ENCODE measurements at regions not wholly inside any gene's neighbourhood (a gene's known extent, or its start where the extent isn't known, plus 50 kb on each side); places are given as distances from the start of the nearest gene placed in this dataset.

GRCh38 chr13:47049276-47049989 lies 152.6 kb upstream of the HTR2A start:
- no peaks in the 10 kb centered on the region for H3K4me1 Mint-ChIP-seq
- ATAC-seq (no peak), DNase-seq (no peak)
- POLR2A ChIA-PET: no interaction called here
- no peak overlapping the region for H3K27ac ChIP-seq (ENCODE audit: low read depth, low read length)
- H3K4me3 Mint-ChIP-seq: no peak overlapping the region
- H3K9me3 Mint-ChIP-seq: peaks cover 0 to 5% (median 0%) of the 10 kb centered on the region in 11 donors
- H3K27ac Mint-ChIP-seq: no peak overlapping the region
- intact Hi-C loops (cut with micrococcal nuclease): no loop called here
- H3K9me3 ChIP-seq (ENCODE audit: control insufficient read depth in 2 of 3, low read length in 3 of 3): no peaks in the 10 kb centered on the region
- H3K4me3 ChIP-seq (ENCODE audit: low read length): no peak overlapping the region
- H3K27me3 Mint-ChIP-seq: peaks cover 0 to 28% (median 16%) of the 10 kb centered on the region in 5 donors
- CTCF ChIA-PET: no interaction called here
- no peaks in the 10 kb centered on the region for H3K27me3 ChIP-seq (ENCODE audit: control insufficient read depth in 2 of 2, insufficient read depth in 2 of 2, low read length in 2 of 2)
- no peaks in the 10 kb centered on the region for H3K4me1 ChIP-seq (ENCODE audit: control insufficient read depth in 2 of 2, insufficient read depth in 2 of 2, low read length in 2 of 2)
- H3K36me3 Mint-ChIP-seq: no peaks in the 10 kb centered on the region
- H3K36me3 ChIP-seq (ENCODE audit: control insufficient read depth in 2 of 3, insufficient read depth in 3 of 3, low read length in 3 of 3): no peaks in the 10 kb centered on the region

DNA sequence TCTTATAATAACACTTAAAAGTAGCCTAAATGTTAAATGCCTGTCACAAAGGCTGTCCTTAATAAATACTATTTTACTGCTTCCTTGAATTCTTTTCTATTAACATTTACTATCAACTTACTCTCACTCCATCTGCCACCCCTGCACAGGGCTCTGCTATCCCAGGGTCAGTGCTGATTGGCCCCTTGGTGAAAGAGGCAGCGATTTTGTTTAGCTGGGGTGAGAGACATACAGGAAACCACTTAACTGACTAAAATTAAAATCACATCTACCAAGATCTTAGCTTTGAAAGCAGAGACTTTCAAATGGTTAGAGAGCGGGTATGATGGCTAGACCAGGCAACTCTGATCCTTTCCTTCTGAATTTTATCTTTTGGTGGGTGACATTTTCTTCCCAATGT lies 149.9 kb upstream of the HTR2A start:
- no peak overlapping the region for H3K27ac ChIP-seq (ENCODE audit: low read depth, low read length)
- Mint-ChIP-seq H3K27ac (no peak overlapping the region), H3K36me3 (no peaks in the 10 kb centered on the region), H3K4me3 (no peak overlapping the region), H3K27me3 (peaks cover 3 to 36% (median 23%) of the 10 kb centered on the region in 5 donors), H3K4me1 (no peaks in the 10 kb centered on the region), H3K9me3 (peaks cover 0 to 5% (median 0%) of the 10 kb centered on the region in 11 donors)
- no peaks in the 10 kb centered on the region for H3K4me1 ChIP-seq (ENCODE audit: control insufficient read depth in 2 of 2, insufficient read depth in 2 of 2, low read length in 2 of 2)
- ChIA-PET CTCF (interaction anchor here (0.6 kb wide), 1 partner anchor 158 kb away, joined by 3 read pairs; no protein-coding TSS in a partner anchor), POLR2A (no interaction called here)
- intact Hi-C loops (cut with micrococcal nuclease): no loop called here
- H3K36me3 ChIP-seq (ENCODE audit: control insufficient read depth in 2 of 3, insufficient read depth in 3 of 3, low read length in 3 of 3): no peaks in the 10 kb centered on the region
- no peaks in the 10 kb centered on the region for H3K27me3 ChIP-seq (ENCODE audit: control insufficient read depth in 2 of 2, insufficient read depth in 2 of 2, low read length in 2 of 2)
- ATAC-seq (no peak), DNase-seq (no peak)
- no peaks in the 10 kb centered on the region for H3K9me3 ChIP-seq (ENCODE audit: control insufficient read depth in 2 of 3, low read length in 3 of 3)
- no peak overlapping the region for H3K4me3 ChIP-seq (ENCODE audit: low read length)

GRCh38 chr13:47044842-47045241 lies 148.0 kb upstream of the HTR2A start:
- ChIA-PET CTCF (no interaction called here), POLR2A (no interaction called here)
- Histone ChIP-seq H3K4me3 (ENCODE audit: low read length) (no peak overlapping the region), H3K4me1 (ENCODE audit: control insufficient read depth in 2 of 2, insufficient read depth in 2 of 2, low read length in 2 of 2) (no peaks in the 10 kb centered on the region), H3K36me3 (ENCODE audit: control insufficient read depth in 2 of 3, insufficient read depth in 3 of 3, low read length in 3 of 3) (no peaks in the 10 kb centered on the region), H3K27ac (ENCODE audit: low read depth, low read length) (no peak overlapping the region), H3K27me3 (ENCODE audit: control insufficient read depth in 2 of 2, insufficient read depth in 2 of 2, low read length in 2 of 2) (no peaks in the 10 kb centered on the region), H3K9me3 (ENCODE audit: control insufficient read depth in 2 of 3, low read length in 3 of 3) (no peaks in the 10 kb centered on the region)
- H3K36me3 Mint-ChIP-seq: no peaks in the 10 kb centered on the region
- peaks cover 0 to 5% (median 0%) of the 10 kb centered on the region in 11 donors for H3K9me3 Mint-ChIP-seq
- peaks cover 3 to 33% (median 19%) of the 10 kb centered on the region in 5 donors for H3K27me3 Mint-ChIP-seq
- H3K4me3 Mint-ChIP-seq: no peak overlapping the region
- H3K4me1 Mint-ChIP-seq: no peaks in the 10 kb centered on the region
- ATAC-seq (no peak), DNase-seq (no peak)
- intact Hi-C loops (cut with micrococcal nuclease): no loop called here
- no peak overlapping the region for H3K27ac Mint-ChIP-seq

DNA sequence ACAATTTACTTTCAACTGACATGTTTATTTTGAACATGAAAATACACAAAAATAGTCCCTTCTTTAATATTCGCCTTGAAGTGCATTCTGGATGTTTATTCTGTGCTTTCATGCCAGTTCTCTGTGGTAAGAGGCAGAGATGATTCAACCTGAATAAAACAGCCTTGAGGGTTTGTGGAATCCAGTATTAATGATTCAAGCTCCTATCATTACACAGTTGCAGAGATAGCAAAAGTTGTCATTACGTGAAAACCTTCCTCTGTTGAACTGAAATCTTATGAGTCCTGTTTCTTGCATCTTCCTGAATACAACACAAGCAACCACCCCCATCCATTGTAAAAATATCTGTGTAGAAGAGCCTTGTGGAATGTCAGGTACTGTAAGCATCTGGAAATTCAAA lies 142.3 kb upstream of the HTR2A start:
- DNase-seq: no peak
- intact Hi-C loops (cut with micrococcal nuclease): no loop called here

DNA sequence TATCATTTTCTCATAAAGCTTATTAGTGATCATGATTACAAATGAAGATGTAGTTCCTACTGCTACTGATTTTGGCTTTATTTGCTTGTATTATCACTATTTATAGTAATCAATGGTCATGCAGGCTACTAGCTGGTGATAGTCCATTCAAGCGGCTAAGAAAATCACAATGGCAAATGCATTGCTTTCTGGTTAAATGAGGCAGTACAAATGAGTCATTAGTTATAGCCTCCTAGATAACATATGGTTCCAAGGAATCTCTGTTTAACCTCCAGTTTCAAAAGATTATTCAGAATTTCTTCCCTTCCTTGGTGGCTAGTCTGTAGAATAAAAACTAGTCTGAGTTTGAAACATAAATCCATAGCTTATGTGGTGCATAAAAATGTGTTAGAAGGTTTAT lies 141.3 kb upstream of the HTR2A start:
- DNase-seq (no peak), ATAC-seq (no peak)
- no peak overlapping the region for H3K27ac Mint-ChIP-seq
- no peak overlapping the region for H3K4me3 Mint-ChIP-seq
- peaks cover 6 to 25% (median 12%) of the 10 kb centered on the region in 5 donors for H3K27me3 Mint-ChIP-seq
- no peaks in the 10 kb centered on the region for H3K9me3 ChIP-seq (ENCODE audit: control insufficient read depth in 2 of 3, low read length in 3 of 3)
- H3K27me3 ChIP-seq (ENCODE audit: control insufficient read depth in 2 of 2, insufficient read depth in 2 of 2, low read length in 2 of 2): no peaks in the 10 kb centered on the region
- no peak overlapping the region for H3K4me3 ChIP-seq (ENCODE audit: low read length)
- ChIA-PET CTCF (no interaction called here), POLR2A (no interaction called here)
- intact Hi-C loops (cut with micrococcal nuclease): no loop called here
- H3K36me3 Mint-ChIP-seq: no peaks in the 10 kb centered on the region
- no peaks in the 10 kb centered on the region for H3K4me1 ChIP-seq (ENCODE audit: control insufficient read depth in 2 of 2, insufficient read depth in 2 of 2, low read length in 2 of 2)
- no peaks in the 10 kb centered on the region for H3K36me3 ChIP-seq (ENCODE audit: control insufficient read depth in 2 of 3, insufficient read depth in 3 of 3, low read length in 3 of 3)
- H3K9me3 Mint-ChIP-seq: peaks cover 0 to 2% (median 0%) of the 10 kb centered on the region in 11 donors
- no peak overlapping the region for H3K27ac ChIP-seq (ENCODE audit: low read depth, low read length)
- no peaks in the 10 kb centered on the region for H3K4me1 Mint-ChIP-seq

More for the DNA sequence above, 142.3 kb upstream of the HTR2A start:
- H3K4me3 ChIP-seq (ENCODE audit: low read length): no peak overlapping the region
- no peaks in the 10 kb centered on the region for H3K9me3 ChIP-seq (ENCODE audit: control insufficient read depth in 2 of 3, low read length in 3 of 3)
- Mint-ChIP-seq H3K9me3 (peaks cover 0 to 5% (median 0%) of the 10 kb centered on the region in 11 donors), H3K4me1 (no peaks in the 10 kb centered on the region), H3K27ac (no peak overlapping the region), H3K27me3 (peaks cover 3 to 29% (median 18%) of the 10 kb centered on the region in 5 donors), H3K4me3 (no peak overlapping the region), H3K36me3 (no peaks in the 10 kb centered on the region)
- CTCF ChIA-PET: no interaction called here
- H3K27me3 ChIP-seq (ENCODE audit: control insufficient read depth in 2 of 2, insufficient read depth in 2 of 2, low read length in 2 of 2): no peaks in the 10 kb centered on the region
- H3K27ac ChIP-seq (ENCODE audit: low read depth, low read length): no peak overlapping the region
- POLR2A ChIA-PET: no interaction called here
- no peak for ATAC-seq
- no peaks in the 10 kb centered on the region for H3K36me3 ChIP-seq (ENCODE audit: control insufficient read depth in 2 of 3, insufficient read depth in 3 of 3, low read length in 3 of 3)
- no peaks in the 10 kb centered on the region for H3K4me1 ChIP-seq (ENCODE audit: control insufficient read depth in 2 of 2, insufficient read depth in 2 of 2, low read length in 2 of 2)

GRCh38 chr13:47036294-47037008 lies 139.6 kb upstream of the HTR2A start:
- H3K27me3 ChIP-seq (ENCODE audit: control insufficient read depth in 2 of 2, insufficient read depth in 2 of 2, low read length in 2 of 2): no peaks in the 10 kb centered on the region
- POLR2A ChIA-PET: no interaction called here
- no peaks in the 10 kb centered on the region for H3K4me1 Mint-ChIP-seq
- no peak overlapping the region for H3K4me3 ChIP-seq (ENCODE audit: low read length)
- no peak overlapping the region for H3K4me3 Mint-ChIP-seq
- H3K27ac Mint-ChIP-seq: no peak overlapping the region
- CTCF ChIA-PET: no interaction called here
- ATAC-seq (no peak), DNase-seq (no peak)
- no peaks in the 10 kb centered on the region for H3K36me3 ChIP-seq (ENCODE audit: control insufficient read depth in 2 of 3, insufficient read depth in 3 of 3, low read length in 3 of 3)
- no peak overlapping the region for H3K27ac ChIP-seq (ENCODE audit: low read depth, low read length)
- peaks cover 9 to 31% (median 18%) of the 10 kb centered on the region in 5 donors for H3K27me3 Mint-ChIP-seq
- H3K36me3 Mint-ChIP-seq: no peaks in the 10 kb centered on the region
- no peaks in the 10 kb centered on the region for H3K9me3 ChIP-seq (ENCODE audit: control insufficient read depth in 2 of 3, low read length in 3 of 3)
- intact Hi-C loops (cut with micrococcal nuclease): no loop called here
- H3K4me1 ChIP-seq (ENCODE audit: control insufficient read depth in 2 of 2, insufficient read depth in 2 of 2, low read length in 2 of 2): no peaks in the 10 kb centered on the region
- peaks cover 0 to 2% (median 0%) of the 10 kb centered on the region in 11 donors for H3K9me3 Mint-ChIP-seq

GRCh38 chr13:47033216-47033615 lies 136.4 kb upstream of the HTR2A start:
- H3K27me3 ChIP-seq (ENCODE audit: control insufficient read depth in 2 of 2, insufficient read depth in 2 of 2, low read length in 2 of 2): no peaks in the 10 kb centered on the region
- H3K9me3 ChIP-seq (ENCODE audit: control insufficient read depth in 2 of 3, low read length in 3 of 3): no peaks in the 10 kb centered on the region
- Mint-ChIP-seq H3K4me1 (no peaks in the 10 kb centered on the region), H3K4me3 (no peak overlapping the region), H3K36me3 (no peaks in the 10 kb centered on the region), H3K27me3 (peaks cover 9 to 25% (median 20%) of the 10 kb centered on the region in 5 donors), H3K27ac (no peak overlapping the region), H3K9me3 (peaks cover 0 to 2% (median 0%) of the 10 kb centered on the region in 11 donors)
- POLR2A ChIA-PET: no interaction called here
- DNase-seq (no peak), ATAC-seq (no peak)
- H3K4me3 ChIP-seq (ENCODE audit: low read length): no peak overlapping the region
- intact Hi-C loops (cut with micrococcal nuclease): no loop called here
- H3K27ac ChIP-seq (ENCODE audit: low read depth, low read length): no peak overlapping the region
- no peaks in the 10 kb centered on the region for H3K4me1 ChIP-seq (ENCODE audit: control insufficient read depth in 2 of 2, insufficient read depth in 2 of 2, low read length in 2 of 2)
- H3K36me3 ChIP-seq (ENCODE audit: control insufficient read depth in 2 of 3, insufficient read depth in 3 of 3, low read length in 3 of 3): no peaks in the 10 kb centered on the region
- CTCF ChIA-PET: no interaction called here

All from naive thymus-derived CD4-positive, alpha-beta T cell (primary cell).